Thoracic aorta (tissue), 2 donors: ENCODE measurements at regions not wholly inside any gene's neighbourhood (a gene's known extent, or its start where the extent isn't known, plus 50 kb on each side); places are given as distances from the start of the nearest gene placed in this dataset.

Experiments
- ATAC-seq: fragments of 150-250 bp; one replicate; pipeline ENCODE4 v1.8.0; 2017; ENCODE audit warnings: low read depth; ENCODE audit not compliant: insufficient number of reproducible peaks, low FRiP score
- DNase-seq: peaks from one replicate; pipeline ENCODE4 v3.0.0-alpha.2; 2020; ENCODE audit warnings: low spot score
- H3K27ac ChIP-seq, 2 donors: fragments of 200-600 bp; sonication (generic); 1 replicate in 1 of 2; 2 replicates in 1 of 2; pipeline ENCODE4 v1.5.1; 2016; ENCODE audit warnings: mild to moderate bottlenecking in 2 of 2, moderate library complexity in 2 of 2
- H3K27me3 ChIP-seq: fragments of 200-600 bp; sonication (generic); replicated peaks from 2 replicates; pipeline ENCODE4 v1.6.0; 2016; ENCODE audit warnings: mild to moderate bottlenecking; ENCODE audit not compliant: insufficient read depth
- H3K36me3 ChIP-seq: fragments of 200-600 bp; sonication (generic); one replicate; pipeline ENCODE4 v1.5.1; 2016
- H3K4me1 ChIP-seq, 2 donors: fragments of 200-600 bp; sonication (generic); 1 replicate in 1 of 2; 2 replicates in 1 of 2; pipeline versions ENCODE4 v1.5.1 to v1.6.0; 2016; ENCODE audit warnings: low read depth in 2 of 2, mild to moderate bottlenecking in 1 of 2; ENCODE audit not compliant: control insufficient read depth in 1 of 2
- H3K4me3 ChIP-seq: fragments of 200-600 bp; sonication (generic); 2 replicates; pipeline ENCODE4 v1.5.1; 2016; ENCODE audit warnings: mild to moderate bottlenecking
- H3K9me3 ChIP-seq: fragments of 200-600 bp; sonication (generic); 2 replicates; pipeline ENCODE4 v1.5.1; 2016
- TF ChIP-seq, protein P1 (sequence below): fragments of 200-600 bp; sonication (generic); IDR thresholded peaks from one replicate; pipeline ENCODE4 v1.5.1; 2019; ENCODE audit warnings: antibody characterized with exemption

DNA sequence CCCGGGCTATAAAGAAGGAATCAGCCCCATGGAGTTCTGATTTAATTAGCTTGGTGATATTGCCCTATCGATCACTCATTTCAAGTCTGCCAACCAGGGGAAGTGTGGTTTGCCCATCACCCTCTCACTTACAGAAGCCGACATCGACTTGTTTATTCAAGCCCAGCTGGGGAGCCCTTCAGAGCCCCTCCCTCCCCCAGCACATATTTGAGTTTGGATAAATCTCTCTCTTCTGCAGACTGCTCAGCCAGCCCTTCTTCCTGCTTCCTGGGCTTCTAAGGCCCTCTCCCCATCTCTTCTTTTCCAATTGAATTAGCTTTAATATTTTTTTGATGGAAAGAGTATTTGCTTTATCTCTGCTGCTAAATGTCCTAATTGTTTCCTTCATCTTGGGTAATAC lies 299.0 kb downstream of the MIAT start:
- no peak overlapping the region for H3K27ac ChIP-seq
- H3K4me1 ChIP-seq = no peaks in the 10 kb centered on the region
- no peaks in the 10 kb centered on the region for H3K27me3 ChIP-seq
- TF ChIP-seq, protein P1, sequence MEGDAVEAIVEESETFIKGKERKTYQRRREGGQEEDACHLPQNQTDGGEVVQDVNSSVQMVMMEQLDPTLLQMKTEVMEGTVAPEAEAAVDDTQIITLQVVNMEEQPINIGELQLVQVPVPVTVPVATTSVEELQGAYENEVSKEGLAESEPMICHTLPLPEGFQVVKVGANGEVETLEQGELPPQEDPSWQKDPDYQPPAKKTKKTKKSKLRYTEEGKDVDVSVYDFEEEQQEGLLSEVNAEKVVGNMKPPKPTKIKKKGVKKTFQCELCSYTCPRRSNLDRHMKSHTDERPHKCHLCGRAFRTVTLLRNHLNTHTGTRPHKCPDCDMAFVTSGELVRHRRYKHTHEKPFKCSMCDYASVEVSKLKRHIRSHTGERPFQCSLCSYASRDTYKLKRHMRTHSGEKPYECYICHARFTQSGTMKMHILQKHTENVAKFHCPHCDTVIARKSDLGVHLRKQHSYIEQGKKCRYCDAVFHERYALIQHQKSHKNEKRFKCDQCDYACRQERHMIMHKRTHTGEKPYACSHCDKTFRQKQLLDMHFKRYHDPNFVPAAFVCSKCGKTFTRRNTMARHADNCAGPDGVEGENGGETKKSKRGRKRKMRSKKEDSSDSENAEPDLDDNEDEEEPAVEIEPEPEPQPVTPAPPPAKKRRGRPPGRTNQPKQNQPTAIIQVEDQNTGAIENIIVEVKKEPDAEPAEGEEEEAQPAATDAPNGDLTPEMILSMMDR = no peak
- no peaks in the 10 kb centered on the region for H3K36me3 ChIP-seq
- no peak for ATAC-seq
- DNase-seq = no peak
- H3K4me3 ChIP-seq = no peak overlapping the region
- H3K9me3 ChIP-seq = no peaks in the 10 kb centered on the region

DNA sequence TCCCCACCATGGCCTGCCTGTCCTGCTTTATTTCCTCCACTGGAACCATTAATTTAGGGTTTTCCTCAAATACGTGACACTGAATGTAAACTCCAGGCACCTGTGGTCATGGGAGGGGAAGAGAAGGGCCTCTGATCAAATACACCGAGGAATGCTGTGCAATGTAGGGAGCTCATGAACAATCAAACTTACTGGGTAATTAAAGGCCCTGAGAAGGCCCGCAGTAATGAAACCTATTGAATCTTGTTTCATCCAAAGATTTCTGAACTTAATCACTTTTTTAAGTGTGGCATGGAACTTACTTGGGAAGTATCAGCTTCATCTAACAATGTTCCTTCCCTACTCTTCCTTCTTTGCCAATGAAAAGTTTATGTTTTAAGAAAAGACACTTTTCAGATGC lies 299.8 kb downstream of the MIAT start:
- TF ChIP-seq, protein P1 = no peak
- H3K4me3 ChIP-seq = no peak overlapping the region
- H3K27ac ChIP-seq = no peak overlapping the region
- no peaks in the 10 kb centered on the region for H3K36me3 ChIP-seq
- DNase-seq (no peak), ATAC-seq (no peak)
- H3K27me3 ChIP-seq = no peaks in the 10 kb centered on the region
- H3K4me1 ChIP-seq = no peaks in the 10 kb centered on the region
- H3K9me3 ChIP-seq = no peaks in the 10 kb centered on the region

DNA sequence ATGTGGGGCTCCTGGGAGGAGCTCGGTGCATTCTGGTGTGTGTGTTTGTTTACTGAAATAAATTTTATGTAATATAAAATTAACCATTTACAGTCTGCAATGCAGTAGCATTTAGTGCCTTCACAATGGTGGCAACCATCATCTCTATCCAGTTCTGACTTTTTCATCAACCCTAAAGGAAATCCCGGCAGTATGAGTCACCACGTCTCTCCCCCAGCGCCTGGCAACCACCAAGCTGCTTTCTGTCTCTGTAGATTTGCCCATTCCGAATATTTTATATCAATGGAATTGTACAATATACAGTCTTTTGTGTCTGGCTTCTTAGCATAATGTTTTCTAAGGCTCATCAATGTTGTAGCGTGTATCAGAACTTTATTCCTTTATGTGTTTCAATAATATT lies 300.5 kb downstream of the MIAT start:
- H3K27me3 ChIP-seq = no peaks in the 10 kb centered on the region
- DNase-seq = no peak
- no peaks in the 10 kb centered on the region for H3K9me3 ChIP-seq
- TF ChIP-seq, protein P1 = no peak
- no peak for ATAC-seq
- no peaks in the 10 kb centered on the region for H3K4me1 ChIP-seq
- no peak overlapping the region for H3K27ac ChIP-seq
- no peaks in the 10 kb centered on the region for H3K36me3 ChIP-seq
- no peak overlapping the region for H3K4me3 ChIP-seq

DNA sequence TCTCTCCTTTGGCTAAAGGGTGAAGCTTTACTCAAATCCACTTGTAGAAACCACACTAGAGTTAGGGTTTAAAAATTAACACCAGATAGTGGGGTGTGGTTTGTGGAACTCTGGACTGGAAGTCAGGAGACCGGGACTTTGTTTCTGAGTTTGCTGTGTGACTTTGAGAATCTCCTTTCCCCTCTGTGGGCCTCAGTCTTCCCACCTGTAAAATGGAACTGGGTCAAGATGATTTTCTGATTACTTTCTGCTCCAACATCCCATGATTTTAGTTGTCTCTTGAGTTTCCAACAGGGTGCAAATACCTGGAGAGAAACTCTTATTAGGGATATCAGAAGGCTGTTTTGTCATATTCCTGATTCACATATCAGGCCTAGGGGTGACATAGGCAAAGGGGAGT lies 301.0 kb downstream of the MIAT start:
- Histone ChIP-seq H3K27ac (no peak overlapping the region), H3K4me3 (no peak overlapping the region), H3K27me3 (no peaks in the 10 kb centered on the region), H3K9me3 (no peaks in the 10 kb centered on the region), H3K4me1 (no peaks in the 10 kb centered on the region), H3K36me3 (no peaks in the 10 kb centered on the region)
- ATAC-seq (no peak), DNase-seq (no peak)
- TF ChIP-seq, protein P1 = no peak

DNA sequence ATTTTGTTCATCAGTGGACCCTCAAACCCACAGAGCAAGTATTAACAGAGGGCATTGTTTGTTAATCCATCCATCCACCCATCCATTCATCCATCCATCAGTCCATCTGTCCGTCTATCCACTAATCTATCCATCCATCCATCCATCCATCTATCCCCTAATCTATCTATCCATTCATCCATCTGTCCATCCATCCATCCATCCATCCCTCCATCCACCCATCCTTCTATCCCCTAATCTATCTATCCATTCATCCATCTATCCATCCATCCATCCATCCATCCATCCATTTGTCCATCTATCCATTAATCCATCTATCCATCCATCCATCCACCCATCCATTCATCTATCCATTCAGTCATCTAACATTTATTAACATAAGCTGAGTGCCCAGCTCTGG lies 307.3 kb downstream of the MIAT start:
- Histone ChIP-seq H3K36me3 (no peaks in the 10 kb centered on the region), H3K27ac (no peak overlapping the region), H3K27me3 (no peaks in the 10 kb centered on the region), H3K9me3 (no peaks in the 10 kb centered on the region), H3K4me1 (no peaks in the 10 kb centered on the region), H3K4me3 (no peak overlapping the region)
- TF ChIP-seq, protein P1 = no peak
- DNase-seq (no peak), ATAC-seq (no peak)
